ENCODE measurements at regions not wholly inside any gene's neighbourhood (a gene's known extent, or its start where the extent isn't known, plus 50 kb on each side); places are given as distances from the start of the nearest gene placed in this dataset.

DNA sequence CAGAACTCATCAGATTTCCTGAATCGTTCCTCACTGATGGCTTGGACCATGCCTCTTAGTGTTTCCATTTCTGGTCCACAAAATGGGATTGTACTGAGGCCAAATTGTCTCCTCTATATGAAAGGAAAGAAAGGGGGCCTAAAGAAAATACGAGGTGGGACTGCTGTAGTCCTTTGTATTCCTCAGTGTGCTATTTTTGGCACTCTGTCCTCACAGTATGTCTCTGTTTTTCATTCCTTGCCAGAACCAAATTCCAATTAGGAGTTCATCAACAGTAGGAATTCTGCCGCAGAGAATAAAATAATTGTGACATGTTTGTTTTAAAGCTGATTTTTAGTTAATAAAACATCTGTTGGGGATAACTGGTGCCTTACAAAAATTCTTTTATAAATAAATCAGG, 515.7 kb downstream of the SMARCA1 start:
- no CpG with 5 or more reads among the region's 3 CpGs for WGBS (ENCODE audit: extremely low coverage, insufficient coverage, insufficient read length)
- no peaks in the 10 kb centered on the region for H3K27me3 ChIP-seq (ENCODE audit: insufficient read depth, low read length)
- no peak overlapping the region for H2BK5ac ChIP-seq (ENCODE audit: low read depth, low read length, poor library complexity)

GRCh38 chrX:129006491-129006890, 516.8 kb downstream of the SMARCA1 start:
- no peak overlapping the region for H3K4me2 ChIP-seq (ENCODE audit: low read length)
- H3K4me3 ChIP-seq (ENCODE audit: low read depth, low read length) = no peak overlapping the region
- no peak overlapping the region for H3K14ac ChIP-seq (ENCODE audit: low read length)
- no peaks in the 10 kb centered on the region for H3K9me3 ChIP-seq (ENCODE audit: insufficient read depth, low read depth, low read length)
- H3K4ac ChIP-seq (ENCODE audit: low read depth, low read length) = no peak overlapping the region
- H3K18ac ChIP-seq (ENCODE audit: low read length) = no peak overlapping the region
- no peak for DNase-seq
- H2BK120ac ChIP-seq (ENCODE audit: insufficient read depth, low read length, poor library complexity) = no peak overlapping the region
- H3K27me3 ChIP-seq (ENCODE audit: insufficient read depth, low read length) = no peaks in the 10 kb centered on the region
- no peak overlapping the region for H4K91ac ChIP-seq (ENCODE audit: low read depth, low read length)
- H3K27ac ChIP-seq (ENCODE audit: low read depth, low read length) = no peak overlapping the region
- WGBS (ENCODE audit: extremely low coverage, insufficient coverage, insufficient read length) = no CpG with 5 or more reads among the region's 5 CpGs
- no peaks in the 10 kb centered on the region for H3K79me2 ChIP-seq (ENCODE audit: control insufficient read depth, insufficient read depth, low read length, poor library complexity)
- H3K4me1 ChIP-seq (ENCODE audit: control insufficient read depth in 1 of 2, insufficient read depth in 2 of 2, low read length in 2 of 2) = no peaks in the 10 kb centered on the region
- no peak overlapping the region for H2AFZ ChIP-seq (ENCODE audit: insufficient read depth, low read length, poor library complexity)
- no peak overlapping the region for H3K23ac ChIP-seq (ENCODE audit: low read length)
- H2AK5ac ChIP-seq (ENCODE audit: low read length) = no peak overlapping the region
- no peaks in the 10 kb centered on the region for H3K79me1 ChIP-seq (ENCODE audit: low read length)
- no peaks in the 10 kb centered on the region for H3K36me3 ChIP-seq (ENCODE audit: control insufficient read depth in 1 of 2, insufficient read depth in 2 of 2, low read length in 2 of 2)
- H4K12ac ChIP-seq (ENCODE audit: low read depth, low read length) = no peak overlapping the region
- no peak overlapping the region for H4K8ac ChIP-seq (ENCODE audit: low read depth, low read length)
- H2BK5ac ChIP-seq (ENCODE audit: low read depth, low read length, poor library complexity) = no peak overlapping the region
- H3K9ac ChIP-seq (ENCODE audit: low read length) = no peak overlapping the region
- no peak overlapping the region for H2BK12ac ChIP-seq (ENCODE audit: low read length)

More for the DNA sequence above, 515.7 kb downstream of the SMARCA1 start:
- no peak overlapping the region for H2AFZ ChIP-seq (ENCODE audit: insufficient read depth, low read length, poor library complexity)
- no peaks in the 10 kb centered on the region for H3K79me2 ChIP-seq (ENCODE audit: control insufficient read depth, insufficient read depth, low read length, poor library complexity)
- H3K23ac ChIP-seq (ENCODE audit: low read length) = no peak overlapping the region
- no peaks in the 10 kb centered on the region for H3K4me1 ChIP-seq (ENCODE audit: control insufficient read depth in 1 of 2, insufficient read depth in 2 of 2, low read length in 2 of 2)
- H4K91ac ChIP-seq (ENCODE audit: low read depth, low read length) = no peak overlapping the region
- no peak overlapping the region for H2AK5ac ChIP-seq (ENCODE audit: low read length)
- H3K4ac ChIP-seq (ENCODE audit: low read depth, low read length) = no peak overlapping the region
- H3K9ac ChIP-seq (ENCODE audit: low read length) = no peak overlapping the region
- H4K8ac ChIP-seq (ENCODE audit: low read depth, low read length) = no peak overlapping the region
- no peaks in the 10 kb centered on the region for H3K79me1 ChIP-seq (ENCODE audit: low read length)
- no peak overlapping the region for H3K4me3 ChIP-seq (ENCODE audit: low read depth, low read length)
- H3K36me3 ChIP-seq (ENCODE audit: control insufficient read depth in 1 of 2, insufficient read depth in 2 of 2, low read length in 2 of 2) = no peaks in the 10 kb centered on the region
- H3K14ac ChIP-seq (ENCODE audit: low read length) = no peak overlapping the region
- H2BK12ac ChIP-seq (ENCODE audit: low read length) = no peak overlapping the region
- DNase-seq = no peak
- H3K9me3 ChIP-seq (ENCODE audit: insufficient read depth, low read depth, low read length) = no peaks in the 10 kb centered on the region
- no peak overlapping the region for H3K18ac ChIP-seq (ENCODE audit: low read length)
- no peak overlapping the region for H3K4me2 ChIP-seq (ENCODE audit: low read length)
- H4K12ac ChIP-seq (ENCODE audit: low read depth, low read length) = no peak overlapping the region
- H3K27ac ChIP-seq (ENCODE audit: low read depth, low read length) = no peak overlapping the region
- H2BK120ac ChIP-seq (ENCODE audit: insufficient read depth, low read length, poor library complexity) = no peak overlapping the region

- H3K27ac ChIP-seq (ENCODE audit: low read depth, low read length) = no peak overlapping the region
- H3K9me3 ChIP-seq (ENCODE audit: insufficient read depth, low read depth, low read length) = no peaks in the 10 kb centered on the region
- DNase-seq = peak in 1 of 2 donors; percentile 27
- H2BK12ac ChIP-seq (ENCODE audit: low read length) = no peak overlapping the region
- H2AK5ac ChIP-seq (ENCODE audit: low read length) = no peak overlapping the region
- no peaks in the 10 kb centered on the region for H3K27me3 ChIP-seq (ENCODE audit: insufficient read depth, low read length)
- H3K36me3 ChIP-seq (ENCODE audit: control insufficient read depth in 1 of 2, insufficient read depth in 2 of 2, low read length in 2 of 2) = no peaks in the 10 kb centered on the region
- H3K4me3 ChIP-seq (ENCODE audit: low read depth, low read length) = no peak overlapping the region
- no peak overlapping the region for H3K23ac ChIP-seq (ENCODE audit: low read length)
- H3K79me1 ChIP-seq (ENCODE audit: low read length) = no peaks in the 10 kb centered on the region
- H2BK5ac ChIP-seq (ENCODE audit: low read depth, low read length, poor library complexity) = no peak overlapping the region
- H2AFZ ChIP-seq (ENCODE audit: insufficient read depth, low read length, poor library complexity) = no peak overlapping the region
- H3K79me2 ChIP-seq (ENCODE audit: control insufficient read depth, insufficient read depth, low read length, poor library complexity) = no peaks in the 10 kb centered on the region
- H4K12ac ChIP-seq (ENCODE audit: low read depth, low read length) = no peak overlapping the region
- H4K8ac ChIP-seq (ENCODE audit: low read depth, low read length) = no peak overlapping the region
- H3K9ac ChIP-seq (ENCODE audit: low read length) = no peak overlapping the region
- no peak overlapping the region for H3K14ac ChIP-seq (ENCODE audit: low read length)
- H3K4me2 ChIP-seq (ENCODE audit: low read length) = no peak overlapping the region
- no CpG with 5 or more reads among the region's 1 CpG for WGBS (ENCODE audit: extremely low coverage, insufficient coverage, insufficient read length)
- no peaks in the 10 kb centered on the region for H3K4me1 ChIP-seq (ENCODE audit: control insufficient read depth in 1 of 2, insufficient read depth in 2 of 2, low read length in 2 of 2)
- H3K4ac ChIP-seq (ENCODE audit: low read depth, low read length) = no peak overlapping the region
- no peak overlapping the region for H4K91ac ChIP-seq (ENCODE audit: low read depth, low read length)
- no peak overlapping the region for H2BK120ac ChIP-seq (ENCODE audit: insufficient read depth, low read length, poor library complexity)
- H3K18ac ChIP-seq (ENCODE audit: low read length) = no peak overlapping the region
Measured at GRCh38 chrX:129000797-129001196, 522.5 kb downstream of the SMARCA1 start.

DNA sequence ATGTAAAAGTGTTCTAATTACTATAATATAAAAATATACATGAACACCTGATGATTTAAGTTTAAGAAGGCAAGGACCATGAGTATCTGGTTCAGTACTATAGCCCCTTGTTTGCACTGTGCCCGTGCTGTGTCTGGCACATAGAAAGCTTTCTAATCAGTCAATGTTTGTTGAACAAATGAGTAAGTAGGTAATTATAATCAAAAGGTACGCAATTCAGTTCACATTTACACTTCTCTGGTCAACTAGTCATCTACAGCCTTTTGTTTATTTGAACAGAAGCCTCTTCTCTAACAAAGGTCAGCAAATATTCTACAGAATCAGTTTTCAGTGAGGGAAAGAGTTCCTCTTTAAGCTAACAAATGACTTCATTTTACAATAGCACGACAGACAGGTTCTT, 523.3 kb downstream of the SMARCA1 start:
- Histone ChIP-seq H3K4me2 (ENCODE audit: low read length) (no peak overlapping the region), H3K14ac (ENCODE audit: low read length) (no peak overlapping the region), H2BK120ac (ENCODE audit: insufficient read depth, low read length, poor library complexity) (no peak overlapping the region), H3K4ac (ENCODE audit: low read depth, low read length) (no peak overlapping the region), H2BK5ac (ENCODE audit: low read depth, low read length, poor library complexity) (no peak overlapping the region), H2BK12ac (ENCODE audit: low read length) (no peak overlapping the region), H3K79me2 (ENCODE audit: control insufficient read depth, insufficient read depth, low read length, poor library complexity) (no peaks in the 10 kb centered on the region), H3K27ac (ENCODE audit: low read depth, low read length) (no peak overlapping the region), H2AK5ac (ENCODE audit: low read length) (no peak overlapping the region), H3K27me3 (ENCODE audit: insufficient read depth, low read length) (no peaks in the 10 kb centered on the region), H3K4me3 (ENCODE audit: low read depth, low read length) (no peak overlapping the region), H3K4me1 (ENCODE audit: control insufficient read depth in 1 of 2, insufficient read depth in 2 of 2, low read length in 2 of 2) (no peaks in the 10 kb centered on the region), H2AFZ (ENCODE audit: insufficient read depth, low read length, poor library complexity) (no peak overlapping the region), H3K79me1 (ENCODE audit: low read length) (no peaks in the 10 kb centered on the region), H3K18ac (ENCODE audit: low read length) (no peak overlapping the region), H4K8ac (ENCODE audit: low read depth, low read length) (no peak overlapping the region), H3K23ac (ENCODE audit: low read length) (no peak overlapping the region), H4K12ac (ENCODE audit: low read depth, low read length) (no peak overlapping the region), H4K91ac (ENCODE audit: low read depth, low read length) (no peak overlapping the region), H3K9ac (ENCODE audit: low read length) (no peak overlapping the region), H3K36me3 (ENCODE audit: control insufficient read depth in 1 of 2, insufficient read depth in 2 of 2, low read length in 2 of 2) (no peaks in the 10 kb centered on the region), H3K9me3 (ENCODE audit: insufficient read depth, low read depth, low read length) (no peaks in the 10 kb centered on the region)
- DNase-seq = no peak
- WGBS (ENCODE audit: extremely low coverage, insufficient coverage, insufficient read length) = no CpG with 5 or more reads among the region's 3 CpGs
